ENCODE measurements at regions not wholly inside any gene's neighbourhood (a gene's known extent, or its start where the extent isn't known, plus 50 kb on each side); places are given as distances from the start of the nearest gene placed in this dataset.

GRCh38 chr7:54689394-54690049 lies 69.5 kb downstream of the SEC61G start:
- intact Hi-C loops (cut with DNase I; ENCODE audit: low total_unique reads): no loop called here
- in situ Hi-C loops (cut with MboI; ENCODE audit: low sequenced_read_pairs in 4 of 4): no loop called here
- TF ChIP-seq POLR2A (IDR thresholded peaks at IDR 0.05): no peak
- TF ChIP-seq, protein P1, sequence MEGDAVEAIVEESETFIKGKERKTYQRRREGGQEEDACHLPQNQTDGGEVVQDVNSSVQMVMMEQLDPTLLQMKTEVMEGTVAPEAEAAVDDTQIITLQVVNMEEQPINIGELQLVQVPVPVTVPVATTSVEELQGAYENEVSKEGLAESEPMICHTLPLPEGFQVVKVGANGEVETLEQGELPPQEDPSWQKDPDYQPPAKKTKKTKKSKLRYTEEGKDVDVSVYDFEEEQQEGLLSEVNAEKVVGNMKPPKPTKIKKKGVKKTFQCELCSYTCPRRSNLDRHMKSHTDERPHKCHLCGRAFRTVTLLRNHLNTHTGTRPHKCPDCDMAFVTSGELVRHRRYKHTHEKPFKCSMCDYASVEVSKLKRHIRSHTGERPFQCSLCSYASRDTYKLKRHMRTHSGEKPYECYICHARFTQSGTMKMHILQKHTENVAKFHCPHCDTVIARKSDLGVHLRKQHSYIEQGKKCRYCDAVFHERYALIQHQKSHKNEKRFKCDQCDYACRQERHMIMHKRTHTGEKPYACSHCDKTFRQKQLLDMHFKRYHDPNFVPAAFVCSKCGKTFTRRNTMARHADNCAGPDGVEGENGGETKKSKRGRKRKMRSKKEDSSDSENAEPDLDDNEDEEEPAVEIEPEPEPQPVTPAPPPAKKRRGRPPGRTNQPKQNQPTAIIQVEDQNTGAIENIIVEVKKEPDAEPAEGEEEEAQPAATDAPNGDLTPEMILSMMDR (IDR thresholded peaks at IDR 0.05 in 4 of 5, conservative IDR thresholded peaks at IDR 0.05 in 1 of 5): no peak
- no peaks in the 10 kb centered on the region for H3K4me1 ChIP-seq
- H3K27me3 ChIP-seq: no peaks in the 10 kb centered on the region
- no peaks in the 10 kb centered on the region for H3K36me3 ChIP-seq
- H3K27ac ChIP-seq: no peak overlapping the region
- no peaks in the 10 kb centered on the region for H3K9me3 ChIP-seq
- no peak for ATAC-seq
- no peak overlapping the region for H3K4me3 ChIP-seq
- no peak for DNase-seq

- H3K4me1 ChIP-seq: no peaks in the 10 kb centered on the region
- TF ChIP-seq POLR2A (IDR thresholded peaks at IDR 0.05): no peak
- TF ChIP-seq, protein P1 (IDR thresholded peaks at IDR 0.05 in 4 of 5, conservative IDR thresholded peaks at IDR 0.05 in 1 of 5): no peak
- no peak for ATAC-seq
- H3K27ac ChIP-seq: no peak overlapping the region
- no peaks in the 10 kb centered on the region for H3K27me3 ChIP-seq
- in situ Hi-C loops (cut with MboI; ENCODE audit: low sequenced_read_pairs in 4 of 4): no loop called here
- intact Hi-C loops (cut with DNase I; ENCODE audit: low total_unique reads): no loop called here
- no peaks in the 10 kb centered on the region for H3K36me3 ChIP-seq
- H3K9me3 ChIP-seq: no peaks in the 10 kb centered on the region
- DNase-seq: no peak
- H3K4me3 ChIP-seq: no peak overlapping the region
These were observed 71.4 kb downstream of the SEC61G start for GRCh38 chr7:54687462-54688212.

- Histone ChIP-seq H3K4me3 (no peak overlapping the region), H3K27me3 (no peaks in the 10 kb centered on the region), H3K27ac (no peak overlapping the region), H3K4me1 (no peaks in the 10 kb centered on the region), H3K36me3 (no peaks in the 10 kb centered on the region), H3K9me3 (no peaks in the 10 kb centered on the region)
- TF ChIP-seq, protein P1 (IDR thresholded peaks at IDR 0.05 in 4 of 5, conservative IDR thresholded peaks at IDR 0.05 in 1 of 5): no peak
- no peak for TF ChIP-seq POLR2A (IDR thresholded peaks at IDR 0.05)
- DNase-seq (no peak), ATAC-seq (no peak)
- in situ Hi-C loops (cut with MboI; ENCODE audit: low sequenced_read_pairs in 4 of 4): no loop called here
- intact Hi-C loops (cut with DNase I; ENCODE audit: low total_unique reads): no loop called here
These were observed 78.5 kb downstream of the SEC61G start for GRCh38 chr7:54680377-54681005.

- in situ Hi-C loops (cut with MboI; ENCODE audit: low sequenced_read_pairs in 4 of 4) (no loop called here), intact Hi-C loops (cut with DNase I; ENCODE audit: low total_unique reads) (no loop called here)
- ATAC-seq: no peak
These were observed 79.6 kb downstream of the SEC61G start for GRCh38 chr7:54679490-54679817.

More at GRCh38 chr7:54679490-54679817, 79.6 kb downstream of the SEC61G start:
- Histone ChIP-seq H3K4me3 (no peak overlapping the region), H3K4me1 (no peaks in the 10 kb centered on the region), H3K36me3 (no peaks in the 10 kb centered on the region), H3K9me3 (no peaks in the 10 kb centered on the region), H3K27ac (no peak overlapping the region), H3K27me3 (no peaks in the 10 kb centered on the region)
- TF ChIP-seq, protein P1 (IDR thresholded peaks at IDR 0.05 in 4 of 5, conservative IDR thresholded peaks at IDR 0.05 in 1 of 5): no peak
- TF ChIP-seq POLR2A (IDR thresholded peaks at IDR 0.05): no peak
- DNase-seq: no peak
